GM19438 (cell line): ENCODE measurements at regions not wholly inside any gene's neighbourhood (a gene's known extent, or its start where the extent isn't known, plus 50 kb on each side); places are given as distances from the start of the nearest gene placed in this dataset.

ENCODE experiments used
- ATAC-seq: cut with Tn5 transposase; IDR thresholded peaks from one replicate; pipeline ENCODE4 v1.9.1; 2021; ENCODE audit warnings: low read depth; ENCODE audit not compliant: unreplicated experiment

GRCh38 chr5:40292006-40292405 lies 387.7 kb upstream of the PTGER4 start:
- no peak for ATAC-seq

GRCh38 chr5:40291338-40291737 lies 388.4 kb upstream of the PTGER4 start:
- ATAC-seq: no peak

- no peak for ATAC-seq
Measured at GRCh38 chr5:40288800-40289485, 390.8 kb upstream of the PTGER4 start.

GRCh38 chr5:40284863-40285262 lies 394.9 kb upstream of the PTGER4 start:
- no peak for ATAC-seq

- ATAC-seq: no peak
Measured at GRCh38 chr5:40278881-40279280, 400.8 kb upstream of the PTGER4 start.

- ATAC-seq: peak; percentile 57
Measured at GRCh38 chr5:40277161-40277906, 402.4 kb upstream of the PTGER4 start.

- peak; percentile 23 for ATAC-seq
Measured at GRCh38 chr5:40276426-40277102, 403.2 kb upstream of the PTGER4 start.

GRCh38 chr5:40274568-40274967 lies 405.1 kb upstream of the PTGER4 start:
- ATAC-seq: no peak

- no peak for ATAC-seq
Measured at GRCh38 chr5:40273936-40274335, 405.8 kb upstream of the PTGER4 start.

- no peak for ATAC-seq
Measured at GRCh38 chr5:40271476-40271875, 408.2 kb upstream of the PTGER4 start.

- no peak for ATAC-seq
Measured at GRCh38 chr5:40270274-40270845, 409.4 kb upstream of the PTGER4 start.

GRCh38 chr5:40268088-40268487 lies 411.6 kb upstream of the PTGER4 start:
- no peak for ATAC-seq

- ATAC-seq: no peak
Measured at GRCh38 chr5:40266952-40267351, 412.8 kb upstream of the PTGER4 start.

GRCh38 chr5:40261984-40262383 lies 417.7 kb upstream of the PTGER4 start:
- no peak for ATAC-seq

- ATAC-seq: no peak
Measured at GRCh38 chr5:40260361-40260760, 419.4 kb upstream of the PTGER4 start.

- ATAC-seq: no peak
Measured at GRCh38 chr5:40258222-40258621, 421.5 kb upstream of the PTGER4 start.

GRCh38 chr5:40240671-40241070 lies 439.0 kb upstream of the PTGER4 start:
- ATAC-seq: no peak

GRCh38 chr5:40240111-40240510 lies 439.6 kb upstream of the PTGER4 start:
- ATAC-seq: no peak

GRCh38 chr5:40238066-40238745 lies 441.5 kb upstream of the PTGER4 start:
- ATAC-seq: no peak

GRCh38 chr5:40235471-40236400 lies 444.0 kb upstream of the PTGER4 start:
- ATAC-seq: no peak
